HEK293T (cell line): ENCODE measurements at regions not wholly inside any gene's neighbourhood (a gene's known extent, or its start where the extent isn't known, plus 50 kb on each side); places are given as distances from the start of the nearest gene placed in this dataset.

Experiments
- CTCF ChIA-PET: fragments of 350-600 bp; formaldehyde crosslinking; extraction: SDS; loops from one replicate; lab custom pipeline; 2021; ENCODE audit warnings: antibody characterized with exemption, inconsistent platforms; lab: Yijun Ruan, JAX
- POLR2A ChIA-PET: fragments of 350-600 bp; formaldehyde crosslinking; extraction: SDS; loops from one replicate; lab custom pipeline; 2020; ENCODE audit warnings: antibody characterized with exemption, inconsistent platforms; lab: Yijun Ruan, JAX
- DNase-seq: peaks from one replicate; pipeline ENCODE4 v3.0.0; 2012; ENCODE audit warnings: mixed read lengths; ENCODE audit errors: extremely low spot score
- ARNT ChIP-seq: fragments of 450-650 bp; IDR thresholded peaks from 2 replicates; pipeline ENCODE4 v1.6.1; 2017; ENCODE audit warnings: mild to moderate bottlenecking
- BHLHE40 ChIP-seq: fragments of 450-650 bp; IDR thresholded peaks from 2 replicates; pipeline ENCODE4 v1.6.1; 2016; ENCODE audit warnings: mild to moderate bottlenecking, moderate library complexity, borderline replicate concordance
- CTBP1 ChIP-seq: fragments of 450-650 bp; IDR thresholded peaks from 2 replicates; pipeline ENCODE4 v1.6.1; 2016; ENCODE audit warnings: borderline replicate concordance
- ELF4 ChIP-seq: fragments of 450-650 bp; IDR thresholded peaks from 2 replicates; pipeline ENCODE4 v1.6.1; 2017; ENCODE audit warnings: antibody characterized with exemption
- FOXA1 ChIP-seq: fragments of 450-650 bp; IDR thresholded peaks from 2 replicates; pipeline ENCODE4 v1.6.1; 2016; ENCODE audit warnings: mild to moderate bottlenecking
- FOXK2 ChIP-seq: fragments of 450-650 bp; IDR thresholded peaks from 2 replicates; pipeline ENCODE4 v1.6.1; 2016; ENCODE audit warnings: mild to moderate bottlenecking
- FOXM1 ChIP-seq: fragments of 450-650 bp; IDR thresholded peaks from 2 replicates; pipeline ENCODE4 v1.6.1; 2017; ENCODE audit warnings: mild to moderate bottlenecking, borderline replicate concordance
- HDGF ChIP-seq: fragments of 450-650 bp; IDR thresholded peaks from 2 replicates; pipeline ENCODE4 v1.6.1; 2017; ENCODE audit warnings: antibody characterized with exemption, borderline replicate concordance
- L3MBTL2 ChIP-seq: fragments of 450-650 bp; conservative IDR thresholded peaks from 2 replicates; pipeline ENCODE4 v1.6.1; 2016; ENCODE audit warnings: mild to moderate bottlenecking
- LEF1 ChIP-seq: fragments of 450-650 bp; IDR thresholded peaks from 2 replicates; pipeline ENCODE4 v1.6.1; 2017; ENCODE audit warnings: mild to moderate bottlenecking, borderline replicate concordance
- NFRKB ChIP-seq: fragments of 450-650 bp; IDR thresholded peaks from 2 replicates; pipeline ENCODE4 v1.6.1; 2016; ENCODE audit warnings: mild to moderate bottlenecking, moderate library complexity
- PKNOX1 ChIP-seq: fragments of 450-650 bp; IDR thresholded peaks from 2 replicates; pipeline ENCODE4 v1.6.1; 2016
- SP1 ChIP-seq: fragments of 450-650 bp; IDR thresholded peaks from 2 replicates; pipeline ENCODE4 v1.6.1; 2017
- SUZ12 ChIP-seq: fragments of 450-650 bp; IDR thresholded peaks from 2 replicates; pipeline ENCODE4 v1.6.1; 2016; ENCODE audit warnings: mild to moderate bottlenecking
- TARDBP ChIP-seq: fragments of 450-650 bp; IDR thresholded peaks from 2 replicates; pipeline ENCODE4 v1.6.1; 2016
- ZNF384 ChIP-seq: fragments of 450-650 bp; IDR thresholded peaks from 2 replicates; pipeline ENCODE4 v1.6.1; 2016

GRCh38 chr15:29945943-29946596 is 123.8 kb upstream of the TJP1 start:
- TF ChIP-seq TARDBP: no peak
- no peak for TF ChIP-seq NFRKB
- POLR2A ChIA-PET: no interaction called here
- CTCF ChIA-PET: interaction anchor here (0.6 to 0.7 kb wide), 2 partner anchors 95 to 312 kb away, joined by 3 read pairs; no protein-coding TSS in a partner anchor
- no peak for DNase-seq

- TF ChIP-seq ELF4: no peak
- no peak for TF ChIP-seq BHLHE40
- TF ChIP-seq TARDBP: no peak
- no peak for TF ChIP-seq FOXM1
- no peak for TF ChIP-seq PKNOX1
- TF ChIP-seq SUZ12: no peak
- no peak for TF ChIP-seq HDGF
- no peak for TF ChIP-seq NFRKB
- no peak for TF ChIP-seq ZNF384
- TF ChIP-seq LEF1: no peak
- no peak for TF ChIP-seq FOXA1
- TF ChIP-seq SP1: no peak
- TF ChIP-seq ARNT: no peak
- TF ChIP-seq L3MBTL2: no peak
- no peak for TF ChIP-seq CTBP1
- TF ChIP-seq FOXK2: no peak
- ChIA-PET CTCF (no interaction called here), POLR2A (no interaction called here)
- DNase-seq: no peak
These were observed 122.7 kb upstream of the TJP1 start for GRCh38 chr15:29944925-29945324.

GRCh38 chr15:29942548-29942947 is 120.3 kb upstream of the TJP1 start:
- ChIA-PET POLR2A (no interaction called here), CTCF (interaction anchor here (1.1 kb wide), 1 partner anchor 17 kb away, joined by 3 read pairs; no protein-coding TSS in a partner anchor)
- no peak for DNase-seq
- TF ChIP-seq ARNT (no peak), TARDBP (no peak), LEF1 (no peak), CTBP1 (no peak), NFRKB (no peak), FOXM1 (no peak), FOXK2 (no peak), SP1 (no peak), SUZ12 (no peak), BHLHE40 (no peak), ELF4 (no peak), FOXA1 (no peak), L3MBTL2 (no peak), HDGF (no peak), PKNOX1 (no peak), ZNF384 (no peak)

- POLR2A ChIA-PET: no interaction called here
- TF ChIP-seq PKNOX1: no peak
- no peak for TF ChIP-seq FOXK2
- TF ChIP-seq SP1: no peak
- TF ChIP-seq TARDBP: no peak
- CTCF ChIA-PET: interaction anchor here (1.1 kb wide), 1 partner anchor 17 kb away, joined by 3 read pairs; no protein-coding TSS in a partner anchor
- no peak for DNase-seq
These were observed 119.9 kb upstream of the TJP1 start for GRCh38 chr15:29942143-29942542.

- ChIA-PET CTCF (interaction anchor here (1.1 kb wide), 1 partner anchor 14 kb away, joined by 5 read pairs; no protein-coding TSS in a partner anchor), POLR2A (no interaction called here)
- no peak for TF ChIP-seq LEF1
- TF ChIP-seq SP1: no peak
- TF ChIP-seq BHLHE40: no peak
- no peak for TF ChIP-seq PKNOX1
- TF ChIP-seq NFRKB: no peak
- TF ChIP-seq SUZ12: no peak
- no peak for TF ChIP-seq FOXK2
- TF ChIP-seq HDGF: no peak
- TF ChIP-seq TARDBP: no peak
- no peak for TF ChIP-seq ARNT
- TF ChIP-seq FOXM1: no peak
- TF ChIP-seq L3MBTL2: no peak
- no peak for TF ChIP-seq FOXA1
- TF ChIP-seq ELF4: no peak
- no peak for TF ChIP-seq CTBP1
- TF ChIP-seq ZNF384: no peak
- DNase-seq: no peak
These were observed 117.1 kb upstream of the TJP1 start for GRCh38 chr15:29939404-29939803.
